NCI-H1694 (cell line): ENCODE measurements at regions not wholly inside any gene's neighbourhood (a gene's known extent, or its start where the extent isn't known, plus 50 kb on each side); places are given as distances from the start of the nearest gene placed in this dataset.

Source experiments
- DNase-seq: peaks from one replicate; lab custom pipeline; 2025; lab: John Stamatoyannopoulos, UW

DNA sequence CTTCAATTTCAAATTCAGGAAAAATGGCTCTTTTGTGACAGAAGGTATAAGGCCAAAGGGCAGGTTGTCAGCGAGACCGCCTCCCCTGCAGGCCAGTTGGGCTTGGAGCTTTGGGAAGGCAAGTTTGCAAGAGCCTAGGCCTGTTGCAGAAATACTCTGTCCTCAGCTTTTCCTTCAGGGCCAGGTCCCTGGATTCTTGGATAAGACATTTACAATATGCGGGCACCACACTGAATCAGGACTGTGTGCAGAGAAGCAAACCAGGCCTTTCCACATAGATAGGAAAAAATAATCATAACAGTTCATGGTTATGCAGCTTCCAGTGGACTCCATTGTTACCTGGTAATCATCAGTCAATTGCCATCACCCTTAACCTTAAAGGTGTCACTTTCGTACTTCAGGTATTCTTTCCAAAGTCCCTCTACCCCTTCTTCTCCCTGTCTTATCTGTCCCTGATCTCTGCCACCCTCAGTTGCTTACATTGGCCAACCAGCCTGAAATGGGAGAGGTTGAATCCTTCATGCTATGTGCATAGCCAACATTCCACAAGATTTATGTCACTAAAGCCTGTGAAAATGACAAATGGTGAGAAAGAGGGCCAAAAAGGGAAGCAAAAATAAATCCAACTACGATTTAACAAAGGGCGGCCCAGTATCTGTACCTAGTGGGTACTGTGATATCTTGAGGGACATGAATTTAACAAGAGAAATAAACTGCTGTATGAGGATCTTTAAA is 304.5 kb upstream of the NFE2L3 start:
- DNase-seq: no peak

DNA sequence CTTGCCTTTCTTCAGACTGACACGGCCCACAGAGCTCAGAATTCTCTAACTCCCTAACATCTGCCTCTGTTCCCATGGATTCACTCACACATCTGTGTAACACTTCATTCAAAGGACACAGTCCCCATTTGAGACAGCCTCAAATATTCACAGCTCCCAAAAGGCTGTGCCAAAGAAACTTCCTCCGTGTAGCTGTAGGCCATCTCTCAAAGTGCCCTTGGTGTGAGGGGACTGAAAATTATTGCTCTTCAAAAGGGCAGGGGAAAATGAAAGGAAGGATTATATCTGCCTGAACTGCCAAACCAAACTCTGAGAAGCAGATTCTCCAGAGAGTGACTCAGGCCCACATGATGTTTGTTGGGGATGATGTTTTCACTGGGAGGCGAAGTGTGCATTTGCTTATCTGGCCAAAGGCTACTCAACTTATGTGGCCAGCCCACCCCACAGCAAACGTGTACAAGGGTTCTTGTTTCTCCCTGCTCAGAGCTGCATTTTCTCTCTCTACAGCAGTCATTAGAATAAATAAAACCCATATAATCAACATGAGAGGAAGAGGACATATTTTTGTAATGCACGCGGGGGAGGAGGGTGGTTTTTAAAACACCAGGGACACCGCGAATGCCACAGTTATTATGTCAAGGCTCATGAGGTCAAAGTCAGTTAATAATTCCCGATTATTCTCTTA is 302.4 kb upstream of the NFE2L3 start:
- no peak for DNase-seq

DNA sequence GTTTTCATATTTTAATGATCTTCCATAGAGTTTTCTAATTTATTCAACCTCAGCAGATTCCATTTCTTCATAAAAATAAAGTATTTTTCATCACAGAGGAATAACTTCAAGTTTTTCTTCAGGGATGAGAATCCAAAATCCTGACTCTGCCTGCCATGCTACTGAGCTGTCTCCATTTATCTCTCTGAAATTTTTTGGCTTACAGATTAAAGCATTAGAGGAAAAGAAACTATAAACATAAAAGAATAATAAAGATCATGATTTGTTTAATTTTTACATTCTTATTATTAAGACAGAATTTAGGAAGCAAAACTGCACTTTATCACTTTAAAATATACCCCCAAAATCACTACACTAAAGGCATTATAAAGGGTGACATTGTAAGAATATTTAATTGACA is 301.8 kb upstream of the NFE2L3 start:
- no peak for DNase-seq

DNA sequence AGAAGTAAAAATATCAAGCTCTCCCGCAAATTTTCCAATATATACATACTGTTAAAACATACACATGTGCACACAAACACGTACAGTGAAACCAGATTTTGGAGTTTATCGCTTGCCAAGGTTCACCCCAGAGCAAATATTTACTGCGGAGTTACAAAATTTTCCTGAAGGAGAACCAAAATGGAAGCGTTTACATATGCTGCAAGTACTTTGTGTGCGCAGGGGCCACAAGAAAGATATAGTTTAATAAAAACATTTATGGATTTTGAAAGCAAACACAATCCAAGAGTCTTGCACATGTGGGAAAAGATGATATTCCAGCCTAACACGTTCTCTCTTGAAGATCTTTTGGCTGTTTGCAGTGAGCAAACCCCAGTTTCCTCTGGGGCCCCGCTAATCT is 301.3 kb upstream of the NFE2L3 start:
- no peak for DNase-seq

DNA sequence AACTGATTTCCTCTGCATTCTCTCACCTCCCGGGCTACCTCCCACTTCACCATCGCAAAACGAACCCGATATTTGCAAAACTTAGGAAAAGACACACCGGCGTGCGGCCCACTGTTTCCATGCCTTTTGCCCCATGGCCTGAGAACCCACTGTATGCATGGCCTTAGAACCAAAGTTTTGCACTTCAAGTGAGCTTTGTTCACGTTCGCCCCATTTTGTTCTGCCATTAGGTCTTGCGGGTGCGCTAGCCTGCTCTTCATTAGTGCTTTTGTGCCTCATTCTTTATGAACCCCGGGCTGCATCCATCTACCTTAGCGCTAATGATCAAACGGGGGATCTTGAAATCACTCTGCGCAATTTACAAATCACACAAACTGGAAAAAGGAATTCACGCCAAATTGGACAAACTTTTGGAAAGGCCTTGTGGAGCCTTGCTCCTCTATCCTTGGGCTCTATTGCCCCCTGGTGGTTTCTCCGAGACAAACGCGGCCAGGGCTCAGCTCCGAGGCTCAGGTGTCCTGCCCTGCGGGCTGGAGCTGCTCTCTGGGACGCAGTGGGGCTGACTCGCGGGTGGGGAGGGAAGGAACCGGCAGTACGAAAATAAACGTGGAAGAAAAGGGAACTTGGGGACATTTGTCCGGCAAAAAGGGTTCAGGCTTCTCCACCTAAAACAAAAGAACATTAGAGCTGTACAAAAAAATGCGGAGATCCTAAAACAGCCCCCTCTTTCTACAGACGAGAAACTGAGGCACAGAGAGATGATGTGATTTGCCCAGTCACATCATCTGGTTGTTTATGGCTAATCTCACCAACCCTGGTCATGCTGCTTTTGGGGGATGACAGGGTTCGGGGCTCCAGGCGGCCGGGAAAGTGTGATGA is 300.4 kb upstream of the NFE2L3 start:
- peak; percentile 88 for DNase-seq

DNA sequence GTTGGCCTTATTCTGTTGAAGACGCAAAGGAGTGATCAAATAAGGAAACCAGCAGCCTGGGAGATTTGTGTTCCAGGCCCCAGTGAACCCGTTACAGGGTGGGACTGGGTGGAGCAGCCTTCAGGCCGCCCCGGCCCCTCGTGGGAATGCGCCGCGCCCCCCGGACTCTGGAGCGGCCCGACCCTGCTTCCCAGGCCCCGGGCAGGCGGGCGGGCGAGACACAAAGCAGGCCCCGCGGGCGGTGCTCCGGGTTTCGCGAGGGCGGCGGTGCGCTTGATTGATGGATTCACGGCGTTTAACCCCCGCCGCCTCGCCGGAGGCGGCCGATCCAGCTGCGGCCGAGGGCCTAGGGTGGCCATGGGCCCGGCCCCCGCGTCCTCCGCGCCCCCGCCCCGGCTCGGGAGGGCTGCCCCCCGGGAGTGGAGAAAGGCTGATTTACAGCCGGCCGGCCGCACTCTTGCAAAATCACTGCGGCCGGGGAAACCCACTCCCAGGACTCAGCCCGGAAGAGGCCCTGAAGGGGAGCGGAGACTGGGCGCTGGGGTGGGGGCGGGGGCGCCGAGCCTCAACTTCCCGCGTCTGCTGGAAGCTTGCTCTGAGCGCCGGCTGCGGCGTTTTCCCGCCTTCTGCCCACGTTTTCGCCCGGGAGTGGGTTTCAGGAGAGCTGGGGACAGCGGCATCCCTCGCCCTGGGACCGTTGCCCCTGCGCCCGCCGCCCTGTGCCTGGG is 299.6 kb upstream of the NFE2L3 start:
- DNase-seq: no peak

DNA sequence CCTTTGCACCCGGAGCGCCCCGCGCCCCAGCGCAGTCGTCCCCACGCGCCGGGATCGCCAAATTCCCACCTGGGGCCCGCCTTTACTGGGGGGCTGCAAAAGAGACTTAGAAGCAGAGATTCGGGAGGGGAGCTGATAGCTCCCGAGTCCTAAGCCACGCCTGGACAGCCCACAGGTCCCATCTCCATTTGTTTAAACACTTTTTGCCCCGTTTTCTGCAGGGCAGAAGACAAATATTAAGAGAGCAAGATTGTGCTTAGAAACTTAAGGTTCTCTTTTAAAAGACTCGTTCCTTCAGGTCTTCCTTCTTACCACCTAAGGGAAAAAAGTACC is 299.1 kb upstream of the NFE2L3 start:
- DNase-seq: no peak

DNA sequence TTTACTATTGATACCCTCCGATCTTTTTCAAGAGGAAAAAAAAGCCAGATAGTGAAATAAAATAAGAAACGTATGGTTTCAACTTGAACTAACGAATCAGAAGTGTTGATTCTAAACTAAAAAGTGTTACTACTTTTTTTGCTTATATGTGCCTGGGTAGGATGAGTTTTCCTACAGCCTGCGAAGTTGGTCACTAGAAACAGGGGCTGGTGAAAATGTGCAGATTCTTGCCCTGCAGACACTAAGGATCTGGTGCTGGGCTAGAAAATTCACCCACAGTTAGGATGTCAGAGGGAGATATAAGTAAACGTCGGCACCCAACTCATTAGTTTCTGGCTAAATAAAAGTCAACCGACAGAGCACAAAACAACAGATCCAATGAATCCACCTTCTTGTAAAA is 298.7 kb upstream of the NFE2L3 start:
- no peak for DNase-seq

DNA sequence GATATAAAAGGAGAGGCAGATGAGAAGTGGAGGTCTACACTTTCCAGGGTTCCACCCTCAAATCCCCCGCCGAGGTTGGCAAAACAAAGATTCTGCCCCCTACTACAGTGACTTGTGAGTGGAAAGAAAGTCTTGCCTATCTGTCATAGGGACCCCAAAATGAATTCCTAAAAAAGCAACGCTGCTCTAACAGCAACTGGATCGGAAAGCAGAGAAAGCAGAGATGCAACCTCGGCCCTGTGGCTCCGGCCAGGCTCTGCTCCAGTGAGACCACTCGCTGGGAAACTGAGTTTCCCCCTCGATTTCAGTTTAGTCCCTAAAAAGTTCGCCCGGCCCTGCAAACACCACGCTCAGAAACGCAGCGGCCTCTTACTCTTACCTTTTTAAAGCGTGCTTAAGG is 297.9 kb upstream of the NFE2L3 start:
- DNase-seq: no peak

DNA sequence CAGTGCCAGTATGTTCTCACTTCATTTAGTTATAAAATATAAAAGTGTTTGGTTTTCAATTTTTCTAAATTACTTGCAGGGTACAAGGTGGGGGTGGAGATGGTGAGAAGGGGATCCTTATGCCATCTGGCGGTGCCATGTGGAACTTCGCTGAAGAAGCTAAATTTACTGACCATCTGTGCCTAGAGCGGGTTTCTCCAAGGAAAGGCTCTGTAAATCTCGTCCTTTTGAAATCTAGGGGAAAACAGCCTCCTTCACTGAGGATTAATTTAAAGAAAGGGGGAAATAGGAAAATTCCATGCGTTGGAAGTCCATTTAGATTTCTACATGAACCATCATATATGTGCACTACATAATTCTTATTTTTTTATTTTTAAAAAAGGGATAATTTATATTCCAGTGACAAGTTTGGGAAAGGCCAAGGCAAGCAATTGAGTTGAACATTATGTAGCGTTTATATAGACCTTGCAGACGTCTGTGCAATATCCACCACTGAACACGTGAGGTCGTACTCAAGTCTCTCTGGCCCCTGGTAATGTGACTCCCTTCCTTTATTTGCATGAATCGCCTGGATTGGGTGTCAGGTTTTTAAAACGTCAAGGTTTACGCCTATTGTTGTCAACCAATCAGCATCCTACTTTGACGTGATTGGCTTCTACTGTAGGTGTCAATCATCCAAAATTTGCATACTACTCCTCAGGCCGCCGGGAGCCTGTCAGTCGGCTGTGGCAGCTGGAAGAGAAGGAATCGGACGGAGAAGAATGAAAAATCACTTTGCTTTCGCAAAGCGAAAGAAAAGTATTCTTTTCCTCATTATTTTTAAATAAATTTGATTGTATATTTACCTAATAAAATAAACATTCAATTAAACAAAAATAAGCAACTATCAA is 297.1 kb upstream of the NFE2L3 start:
- peak; percentile 99 for DNase-seq

DNA sequence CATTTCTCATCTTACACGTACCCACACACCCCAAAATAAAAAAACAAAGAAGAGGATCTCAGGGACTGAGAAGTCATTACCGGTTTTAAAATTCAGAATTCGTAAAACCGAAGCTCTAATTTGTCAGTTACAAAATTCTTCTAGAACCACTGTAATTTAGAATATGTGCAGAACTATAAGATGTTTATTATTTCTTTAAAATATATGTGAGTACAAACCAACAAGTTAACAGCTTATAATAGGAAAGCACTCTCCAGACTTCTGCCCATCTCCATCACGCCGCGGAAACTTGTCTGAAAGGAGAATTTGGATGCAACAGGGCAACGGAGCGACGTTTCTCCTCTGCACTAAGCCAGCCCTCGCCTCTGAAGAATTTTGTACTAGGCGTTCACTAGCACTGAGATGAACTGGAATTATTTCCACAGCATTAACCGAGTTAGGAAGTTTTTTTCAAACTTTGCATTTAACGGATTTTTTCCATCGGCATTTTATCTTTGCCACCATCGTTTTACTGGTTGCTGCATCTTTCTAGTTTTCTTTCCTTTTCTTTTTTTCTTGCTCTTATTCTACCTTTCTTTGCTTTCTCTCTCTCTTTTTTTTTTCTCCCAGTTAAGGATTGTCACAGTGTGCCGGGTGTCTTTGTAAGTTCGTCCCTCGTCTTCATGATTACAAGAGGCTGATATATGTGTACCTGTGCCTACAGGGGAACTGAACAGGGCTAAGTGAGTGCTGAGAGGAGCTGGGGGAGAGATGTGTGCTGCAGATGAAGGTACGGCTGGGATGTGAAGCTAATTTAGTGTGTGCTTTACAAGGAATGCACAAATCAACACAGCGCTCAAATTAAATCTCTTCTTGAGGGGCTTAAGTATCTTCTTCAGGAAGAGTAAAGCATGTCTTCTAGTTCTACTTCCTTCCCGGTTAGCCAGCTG is 295.9 kb upstream of the NFE2L3 start:
- peak; percentile 44 for DNase-seq

DNA sequence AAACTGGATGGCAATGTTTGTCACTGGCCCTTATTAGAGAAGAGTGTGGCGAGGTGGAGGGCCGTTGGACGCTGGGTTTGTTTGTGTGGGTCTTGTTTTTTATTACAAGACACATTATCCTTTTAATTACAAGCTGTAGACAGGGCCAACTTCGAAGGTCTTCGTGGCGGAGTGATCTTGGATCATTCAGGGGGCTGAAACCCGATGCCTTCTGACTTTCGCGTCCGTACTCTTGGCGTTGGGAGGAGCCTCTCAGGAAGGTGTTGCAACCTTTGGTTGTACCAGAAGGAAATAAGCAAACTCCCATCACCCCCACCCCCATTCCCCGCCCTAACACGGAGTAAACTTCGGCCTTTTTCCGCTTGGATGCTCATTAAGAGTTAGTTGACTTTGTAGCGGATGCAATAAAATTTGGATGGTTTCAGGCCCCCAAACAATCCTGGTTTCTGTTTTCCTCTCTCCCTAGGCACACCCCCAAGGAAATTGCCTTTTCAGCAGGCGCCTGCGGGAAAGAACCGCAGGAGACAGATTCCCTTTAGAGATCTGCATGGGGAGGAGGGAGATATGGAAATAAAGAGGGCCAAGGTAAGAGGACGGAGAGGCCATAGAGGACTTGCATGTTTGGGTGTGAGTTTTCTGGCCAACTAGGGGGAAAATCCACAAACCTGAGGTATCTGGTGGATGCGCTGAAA is 294.5 kb upstream of the NFE2L3 start:
- DNase-seq: peak; percentile 48

DNA sequence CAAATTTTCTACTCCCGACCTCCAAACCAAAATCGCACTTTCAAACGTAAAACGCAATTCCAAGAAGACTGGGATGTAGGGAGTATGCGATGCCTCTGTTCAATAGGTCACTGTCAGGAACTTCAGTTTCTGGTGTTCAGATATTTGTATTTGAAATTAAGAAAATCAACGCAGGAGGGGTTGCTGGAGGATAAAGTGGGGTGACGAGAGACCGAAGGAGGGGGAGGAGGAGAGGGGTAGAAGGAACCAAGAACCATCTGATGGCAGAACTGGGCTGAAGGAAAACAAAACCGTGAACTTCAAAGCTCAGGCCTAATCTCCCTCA is 293.8 kb upstream of the NFE2L3 start:
- no peak for DNase-seq

DNA sequence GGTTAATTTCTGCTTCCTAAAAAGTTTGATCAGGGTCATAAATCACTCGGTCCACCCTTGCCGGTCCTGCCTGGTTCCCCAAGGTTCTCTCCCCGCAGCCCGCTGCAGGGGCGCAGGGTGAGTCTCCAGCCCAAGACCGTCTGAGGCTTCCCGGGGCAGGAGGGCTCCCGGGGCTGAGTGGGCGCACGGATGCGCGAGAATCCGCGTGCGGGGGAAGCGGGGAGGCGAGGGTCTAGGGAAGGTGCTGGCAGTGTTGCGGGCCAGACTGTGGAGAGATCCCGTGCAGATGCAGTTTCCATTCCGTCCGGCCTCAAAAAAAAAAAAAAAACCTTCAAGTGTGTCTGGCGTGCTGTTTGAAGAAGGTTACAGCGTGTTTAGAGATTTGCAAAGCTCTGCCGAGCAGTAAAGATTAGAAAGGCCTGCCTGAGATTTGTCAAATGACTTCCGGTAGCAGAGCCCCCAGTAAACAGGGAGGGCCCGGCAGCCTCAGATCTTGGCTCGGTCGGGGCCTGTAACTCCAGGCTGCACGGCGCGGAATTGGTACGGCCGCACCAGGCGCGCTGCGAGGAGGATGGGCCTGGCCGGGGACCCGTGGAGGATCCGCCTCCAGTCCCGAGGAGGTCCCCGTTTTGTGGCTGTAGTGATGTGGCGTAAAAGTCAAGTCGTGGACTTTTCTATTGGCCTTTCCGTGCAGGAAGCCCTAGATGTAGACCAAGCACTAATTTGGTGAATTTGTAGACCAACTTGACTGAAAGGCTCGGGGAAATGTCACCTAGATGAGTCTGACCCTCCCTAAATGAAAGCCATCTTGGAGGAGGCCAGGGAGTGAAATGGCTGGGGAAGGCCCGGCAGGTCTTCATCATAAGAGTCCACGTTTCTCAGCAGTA is 293.2 kb upstream of the NFE2L3 start:
- DNase-seq: no peak

DNA sequence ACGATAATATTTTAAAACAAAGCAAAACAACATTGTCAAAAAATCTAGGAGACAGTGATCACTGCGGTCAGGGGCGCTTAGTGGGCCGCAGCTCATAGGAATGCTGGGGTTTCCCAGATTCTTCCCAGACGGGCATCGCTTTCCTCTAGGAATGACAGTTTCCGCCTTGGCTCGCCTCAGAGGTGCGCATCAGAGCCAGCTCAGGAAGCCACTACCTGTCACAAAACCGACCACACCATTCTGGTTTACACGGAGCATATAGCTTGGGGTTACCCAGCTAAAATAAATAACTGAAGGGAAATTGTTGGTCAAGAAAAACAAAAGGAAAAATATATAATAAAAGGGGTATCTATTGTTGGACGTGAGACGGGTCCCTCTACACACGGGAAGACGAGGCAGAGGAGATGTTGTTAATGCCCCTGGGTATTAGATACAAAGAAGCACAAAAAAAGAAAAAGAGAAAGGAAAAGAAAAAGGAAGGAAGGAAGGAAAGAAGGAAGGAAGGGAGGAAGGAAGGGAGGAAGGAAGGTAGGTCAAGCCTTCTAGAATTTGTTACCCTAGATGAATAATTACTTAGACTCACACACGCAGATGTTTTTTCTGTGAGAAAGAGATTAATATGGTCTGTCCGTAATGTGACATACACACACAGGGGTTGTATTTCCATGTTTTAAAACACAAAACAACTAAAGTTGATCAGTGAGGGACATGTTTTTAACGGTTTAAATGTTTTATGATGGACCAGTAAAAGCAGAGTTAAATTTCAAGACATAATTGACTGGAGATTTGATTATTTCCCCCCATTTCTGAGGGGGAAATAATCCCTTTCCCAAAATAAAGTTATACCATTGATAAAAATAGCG is 292.4 kb upstream of the NFE2L3 start:
- no peak for DNase-seq

DNA sequence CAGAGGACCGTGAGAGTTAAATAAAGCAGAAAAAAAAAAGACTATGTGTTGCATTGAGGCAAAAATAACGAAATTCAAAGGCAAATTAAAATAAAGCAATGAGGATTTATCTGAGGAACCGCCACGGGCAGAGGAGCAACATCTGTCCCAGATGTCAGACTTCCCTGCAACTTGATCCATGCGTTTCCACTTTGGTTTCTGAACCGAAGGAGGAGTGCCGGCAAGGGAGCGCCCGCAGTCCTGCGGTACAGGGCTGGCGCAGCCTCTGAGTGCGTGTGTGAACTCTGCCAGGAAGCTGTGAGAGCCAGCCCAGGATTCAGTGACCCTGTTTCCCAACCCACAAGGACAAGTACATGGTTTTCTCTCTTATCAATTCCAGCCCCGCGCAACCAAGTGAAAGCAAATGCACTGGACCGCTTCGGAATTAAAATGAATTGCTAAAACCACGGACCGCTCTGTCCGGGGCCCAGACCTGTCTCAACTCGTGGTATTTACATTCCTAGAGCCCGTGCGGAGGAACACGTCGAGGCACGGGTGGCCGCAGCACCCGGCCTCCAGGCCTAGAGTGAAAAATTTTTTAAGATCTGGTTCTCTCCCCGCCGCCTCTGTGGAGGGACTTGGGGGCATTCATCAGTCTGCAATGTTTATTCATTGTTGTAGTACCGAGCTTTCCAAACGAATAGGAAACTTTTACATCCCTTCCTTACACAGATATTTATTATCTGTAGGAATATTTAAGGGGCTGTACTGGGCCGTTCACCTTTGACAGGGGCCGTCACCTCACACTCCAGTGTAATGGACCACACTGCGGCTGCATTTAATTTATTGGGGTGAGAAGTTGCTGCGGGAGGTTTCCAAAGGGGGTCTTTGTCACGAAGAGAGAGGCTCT is 291.5 kb upstream of the NFE2L3 start:
- no peak for DNase-seq

DNA sequence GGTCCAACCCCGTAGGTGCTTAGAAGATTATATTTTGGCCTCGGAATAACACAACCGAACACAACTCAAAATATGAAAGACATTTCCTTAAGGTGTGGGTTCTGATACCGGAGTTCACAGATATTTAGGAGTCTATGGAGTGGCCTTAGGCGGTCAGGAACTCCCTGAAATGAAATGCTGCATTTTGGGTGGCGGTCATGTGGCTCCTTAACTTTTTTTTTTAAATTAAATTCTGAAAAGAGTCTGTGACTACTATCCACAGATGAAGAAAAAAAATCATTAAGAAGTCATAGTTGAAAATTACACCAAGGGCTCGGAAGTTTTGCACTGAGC is 290.9 kb upstream of the NFE2L3 start:
- no peak for DNase-seq
